Stimulated activated CD8-positive, alpha-beta memory T cell treated with anti-CD3 and anti-CD28 coated beads, Interleukin-7, amount 100 ng/mL, for 1 hour (primary cell): ENCODE measurements at regions not wholly inside any gene's neighbourhood (a gene's known extent, or its start where the extent isn't known, plus 50 kb on each side); places are given as distances from the start of the nearest gene placed in this dataset.

Experiments used
- DNase-seq, 2 donors: peaks; one replicate each; pipeline ENCODE4 v3.0.0-alpha.2; 2020; ENCODE audit warnings: low read depth in 2 of 2

GRCh38 chr21:38556390-38556789 lies 58.1 kb upstream of the ERG start:
- DNase-seq, result no peak

DNA sequence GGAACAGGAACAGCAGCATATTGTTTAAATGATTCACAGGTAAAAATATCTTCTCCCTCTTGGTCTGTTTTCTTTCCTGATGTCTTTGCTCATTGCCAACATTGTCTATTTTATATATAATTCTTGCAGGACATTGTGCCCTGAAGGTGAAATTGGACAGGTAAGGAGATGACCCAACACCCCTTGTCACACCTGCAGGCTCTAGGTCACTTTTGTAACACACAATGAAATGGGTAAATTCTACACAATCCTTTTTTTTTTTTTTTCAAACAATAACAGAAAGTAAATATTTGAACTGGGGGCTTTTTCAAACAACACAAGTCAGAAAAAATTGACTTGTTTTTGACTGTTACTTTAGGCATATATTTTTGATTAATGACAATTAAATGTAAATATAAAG lies 62.9 kb upstream of the ERG start:
- no peak for DNase-seq

DNA sequence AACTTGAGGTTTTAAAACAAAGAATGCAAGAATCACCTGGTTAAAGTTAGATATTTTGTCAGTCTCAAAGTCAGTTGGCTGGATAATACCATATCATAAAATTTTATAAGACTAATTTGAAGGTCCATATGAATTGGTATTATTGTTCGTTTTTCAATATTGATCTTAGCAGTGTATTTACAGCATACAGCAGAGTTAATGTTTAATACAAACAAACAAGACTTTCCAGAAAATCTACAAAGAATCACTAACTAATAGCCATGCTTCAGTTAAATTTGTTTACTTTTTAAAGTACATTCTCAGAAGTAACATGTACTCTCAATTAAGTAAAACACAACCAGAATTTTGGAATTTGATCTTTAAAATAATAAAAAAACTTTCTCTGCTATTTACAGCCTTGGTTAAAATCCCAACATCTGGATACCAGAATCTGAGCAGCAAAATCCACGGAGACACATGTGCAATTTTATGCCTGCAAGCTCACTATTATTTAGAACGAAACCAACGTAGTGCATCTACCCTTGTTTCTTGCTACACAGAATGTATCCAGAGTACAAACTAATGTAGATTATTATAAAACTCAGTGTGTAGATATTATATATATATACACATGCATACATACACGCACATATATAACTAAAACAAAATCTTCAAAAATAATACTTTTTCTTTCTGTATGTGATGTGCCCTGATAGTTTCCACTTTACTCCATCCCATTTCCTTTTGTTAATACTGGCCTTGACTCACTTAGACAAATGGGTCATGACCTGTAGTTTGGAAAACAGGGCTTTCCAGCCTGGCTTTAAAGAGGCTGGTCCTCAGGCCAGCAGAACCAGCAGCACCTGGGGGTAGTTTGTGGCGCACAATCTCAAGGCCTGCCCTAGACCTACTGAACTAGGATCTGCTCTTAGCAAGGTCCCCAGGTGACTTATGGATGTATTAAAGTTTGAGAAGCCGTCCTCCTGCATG lies 63.6 kb upstream of the ERG start:
- DNase-seq, result no peak

GRCh38 chr21:38567335-38567969 lies 69.2 kb upstream of the ERG start:
- DNase-seq, result no peak

DNA sequence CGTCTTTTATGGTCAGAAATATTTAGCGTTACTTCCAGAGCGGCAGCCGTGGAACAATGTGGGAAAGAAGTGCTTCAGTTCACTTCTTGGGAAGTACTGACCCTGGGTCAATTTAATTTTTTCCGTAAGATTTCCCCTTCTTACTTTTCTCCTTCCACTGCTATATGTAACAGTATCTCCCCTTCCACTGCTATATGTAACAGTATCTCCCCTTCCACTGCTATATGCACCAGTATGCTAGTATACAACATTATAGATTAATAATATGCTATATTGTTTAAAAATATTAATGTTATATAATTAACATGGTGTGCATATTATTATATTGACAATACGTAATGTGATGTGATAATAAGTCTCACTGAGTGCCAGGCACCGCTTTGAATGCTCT lies 69.7 kb upstream of the ERG start:
- DNase-seq, result no peak

DNA sequence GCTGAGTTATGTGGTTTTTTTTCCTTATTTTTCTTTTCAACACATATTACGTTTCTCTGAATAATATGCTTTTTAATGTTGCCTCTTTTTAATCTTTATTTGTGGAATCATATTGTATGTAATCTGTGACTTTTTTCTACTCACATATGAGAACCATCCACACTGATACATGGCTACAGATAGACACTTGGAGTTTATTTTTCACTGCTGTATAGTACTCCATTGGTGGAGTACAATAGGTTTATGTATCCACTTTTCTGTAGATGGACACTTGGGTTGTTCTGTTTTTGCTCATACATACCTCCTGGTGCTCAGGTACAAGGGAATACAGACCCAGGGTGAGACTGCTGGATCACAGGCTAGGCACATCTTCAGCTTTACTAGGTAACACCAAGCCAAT lies 71.5 kb upstream of the ERG start:
- no peak for DNase-seq

- no peak for DNase-seq
Measured at GRCh38 chr21:38570596-38570995, 72.3 kb upstream of the ERG start.

DNA sequence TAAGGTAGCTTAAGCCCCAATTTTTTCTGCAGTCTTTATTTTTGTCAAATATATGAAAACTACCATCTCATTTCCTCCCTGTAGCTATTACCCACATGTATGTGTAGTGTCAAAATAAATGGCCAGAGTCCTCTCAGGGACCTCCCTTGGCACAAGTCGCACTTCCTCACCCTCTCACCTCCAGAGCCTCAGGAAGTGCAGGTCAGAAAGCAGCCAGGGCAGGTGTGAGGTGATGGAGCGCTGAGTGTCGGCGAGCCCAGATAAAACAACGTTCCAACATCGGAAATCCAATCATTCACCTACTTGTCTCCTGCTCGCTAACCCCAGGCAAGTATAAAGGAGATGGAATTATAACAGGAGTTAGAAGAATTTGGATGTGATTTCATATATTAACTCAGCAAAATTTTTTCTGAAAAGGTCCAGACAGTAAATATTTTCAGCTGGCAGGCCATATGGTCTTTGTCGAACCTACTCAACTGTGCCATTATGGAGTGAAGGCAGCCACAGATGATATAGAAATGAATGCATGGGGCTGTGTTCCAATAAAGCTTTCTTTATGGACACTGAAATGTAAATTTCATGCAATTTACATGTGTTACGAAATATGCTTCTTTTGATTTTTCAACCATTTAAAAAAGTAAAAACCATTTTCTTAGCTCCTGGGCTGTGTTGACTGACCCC lies 76.8 kb upstream of the ERG start:
- no peak for DNase-seq

- DNase-seq, result no peak
Measured at GRCh38 chr21:38577887-38578286, 79.6 kb upstream of the ERG start.

DNA sequence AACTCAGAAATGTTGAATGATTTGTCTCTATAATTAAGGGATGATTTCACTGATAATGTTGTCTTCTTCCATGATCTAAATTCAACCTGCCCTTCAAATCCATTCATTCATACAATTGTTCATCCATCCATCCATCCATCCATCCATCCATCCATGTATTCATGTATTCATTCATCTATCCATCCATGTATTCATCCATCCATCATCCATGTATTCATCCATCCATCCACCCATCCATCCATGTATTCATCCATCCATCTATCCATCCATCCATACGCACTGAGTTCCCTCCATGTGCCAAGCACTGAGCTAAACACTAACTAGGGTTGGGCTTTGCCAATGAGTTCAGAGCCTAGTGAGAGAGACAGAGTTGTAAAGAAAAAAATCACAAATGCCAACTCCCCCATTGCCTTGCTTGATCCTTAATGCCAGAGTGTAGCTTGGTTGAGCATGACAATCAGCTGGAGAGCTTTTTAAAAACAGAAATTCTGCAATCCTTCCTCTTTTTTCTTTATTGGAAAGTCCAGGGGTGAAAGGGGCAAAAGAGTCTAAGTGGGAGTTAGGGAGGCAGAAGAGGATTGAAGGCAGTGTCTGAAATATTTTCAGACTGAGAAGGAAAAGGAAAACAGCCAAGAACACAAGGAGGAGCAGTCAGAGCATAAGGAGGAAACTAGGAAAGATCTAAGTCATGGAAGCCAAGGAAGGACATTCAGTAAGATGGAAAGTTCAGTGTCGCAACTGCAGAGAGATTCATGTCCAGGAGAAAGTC lies 92.4 kb upstream of the ERG start:
- DNase-seq, result no peak

DNA sequence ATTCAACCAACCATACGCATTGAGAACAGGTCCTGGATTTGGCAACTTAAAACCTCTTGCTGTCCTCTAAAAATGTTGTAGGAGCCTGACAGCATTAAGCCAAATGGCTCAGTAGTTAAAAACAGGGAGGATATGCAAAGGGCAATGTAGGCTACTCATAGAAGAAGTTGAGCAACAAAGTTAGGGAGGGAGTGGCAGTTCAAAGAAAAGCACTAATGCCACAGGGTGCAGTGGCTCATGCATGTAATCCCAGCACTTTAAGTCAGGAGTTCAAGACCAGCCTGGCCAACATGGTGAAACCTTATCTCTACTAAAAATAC lies 92.9 kb upstream of the ERG start:
- DNase-seq, result no peak

DNA sequence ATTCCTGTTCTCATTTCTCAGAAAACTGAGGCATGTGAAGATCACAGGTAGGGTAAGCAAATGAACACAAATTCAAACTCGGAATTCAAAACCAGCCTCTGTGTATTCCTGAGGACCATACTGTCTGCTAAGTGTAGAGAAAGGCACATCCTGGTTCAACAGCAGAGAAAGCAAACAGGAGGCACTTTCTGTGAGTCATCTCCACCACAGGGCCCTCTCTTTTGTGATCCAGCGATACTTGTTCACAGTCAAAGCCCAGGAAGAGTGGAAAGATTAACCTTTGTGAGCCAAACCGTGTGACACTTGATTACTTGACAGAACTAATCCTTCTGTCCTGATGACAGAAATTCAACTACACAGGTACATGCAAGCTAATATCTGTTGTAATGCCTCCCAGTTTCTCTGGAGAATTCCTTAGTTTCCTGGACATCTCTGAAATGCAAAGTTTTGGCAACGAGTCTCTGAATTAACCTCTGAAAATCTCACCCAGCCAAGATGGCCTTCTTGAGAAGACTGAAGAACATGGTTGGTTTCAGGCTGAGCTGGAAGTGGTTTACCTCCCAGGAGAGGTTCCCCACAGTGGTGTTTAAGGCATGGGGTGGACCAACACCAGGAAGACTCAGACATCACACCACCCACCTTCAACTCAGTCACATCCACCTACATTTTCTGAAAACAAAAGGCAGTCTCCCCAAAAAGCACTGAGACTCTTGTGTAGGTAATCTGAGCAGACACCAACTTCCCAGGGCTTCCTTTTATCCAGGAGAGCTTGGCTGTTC lies 98.2 kb upstream of the ERG start:
- DNase-seq, result no peak

DNA sequence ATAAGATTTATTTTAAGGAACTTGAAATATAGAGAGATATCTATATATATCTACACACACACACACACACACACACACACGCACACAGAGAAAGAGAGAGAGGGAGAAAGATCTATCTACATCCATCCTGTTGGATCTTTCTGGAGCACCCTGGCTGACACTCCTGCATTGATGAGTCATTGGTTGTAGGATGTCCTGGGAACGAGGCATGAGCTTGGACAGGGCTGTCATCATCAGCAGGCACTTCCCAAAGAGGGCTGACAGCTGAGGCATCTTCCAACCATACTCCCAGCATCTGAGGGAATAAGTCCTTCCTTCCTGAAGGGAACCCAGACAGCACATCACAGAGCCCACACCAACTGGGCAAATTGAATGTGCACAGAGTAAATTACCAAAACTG lies 99.1 kb upstream of the ERG start:
- DNase-seq, result no peak

DNA sequence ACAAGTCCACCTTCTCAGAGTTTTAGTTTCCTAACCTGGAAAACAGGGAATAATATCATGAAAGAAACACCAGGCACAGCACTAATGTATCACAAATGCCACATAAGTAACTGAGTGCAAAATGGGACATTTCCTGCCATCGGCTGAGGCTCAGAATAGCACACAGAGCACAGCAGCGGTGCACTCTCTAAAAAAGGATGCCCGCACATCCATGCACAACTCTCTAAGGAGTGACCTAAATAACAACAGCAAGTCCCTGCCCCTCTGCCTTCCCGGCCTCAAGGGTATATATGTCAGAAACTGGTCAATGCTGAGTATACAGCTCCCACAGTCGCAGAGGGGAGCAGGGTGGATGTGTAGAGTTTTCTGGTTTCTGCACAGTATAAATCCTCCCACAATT lies 100.1 kb upstream of the ERG start:
- no peak for DNase-seq

GRCh38 chr21:38599381-38599975 lies 101.2 kb upstream of the ERG start:
- no peak for DNase-seq

- no peak for DNase-seq
Measured at GRCh38 chr21:38600106-38600505, 101.8 kb upstream of the ERG start.

GRCh38 chr21:38605236-38605635 lies 107.0 kb upstream of the ERG start:
- DNase-seq, result no peak

DNA sequence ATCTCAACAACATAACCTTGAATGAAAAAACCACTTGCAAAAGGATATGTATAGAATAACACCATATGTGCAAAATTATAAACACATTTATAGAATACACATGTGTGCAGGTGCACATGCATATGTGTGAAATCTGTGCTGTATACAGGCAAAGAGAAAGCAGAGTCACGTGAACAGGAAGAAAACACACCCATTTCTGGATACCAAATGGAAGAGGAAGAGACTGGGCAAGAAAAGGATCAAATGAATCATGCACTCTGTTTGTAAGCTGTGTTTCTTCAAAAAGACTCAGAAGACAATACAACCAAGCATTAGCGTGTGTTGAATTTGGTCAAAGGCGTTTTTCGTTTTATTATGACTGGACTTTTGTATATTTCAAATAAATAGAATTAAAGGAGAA lies 111.3 kb upstream of the ERG start:
- no peak for DNase-seq

GRCh38 chr21:38610623-38611251 lies 112.5 kb upstream of the ERG start:
- DNase-seq, result no peak

DNA sequence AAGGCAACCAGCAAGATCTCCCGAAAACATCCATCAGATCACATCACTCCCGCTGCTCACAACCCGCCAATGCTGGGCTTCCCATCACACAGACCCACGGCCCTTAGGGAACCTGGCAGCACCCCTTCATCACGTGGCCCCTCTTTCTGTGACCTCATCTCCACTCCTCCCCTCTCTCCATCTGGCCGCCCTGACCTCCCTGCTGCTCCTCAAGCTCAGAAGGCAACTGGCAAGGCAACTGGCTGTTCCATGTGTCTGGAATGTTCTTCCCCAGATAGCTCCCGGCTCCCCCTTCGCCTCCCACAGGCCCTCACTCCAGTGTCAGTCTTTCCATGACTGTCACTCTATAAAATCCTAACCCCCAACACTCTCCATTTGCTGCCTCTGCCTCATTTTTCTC lies 113.0 kb upstream of the ERG start:
- DNase-seq, result no peak

DNA sequence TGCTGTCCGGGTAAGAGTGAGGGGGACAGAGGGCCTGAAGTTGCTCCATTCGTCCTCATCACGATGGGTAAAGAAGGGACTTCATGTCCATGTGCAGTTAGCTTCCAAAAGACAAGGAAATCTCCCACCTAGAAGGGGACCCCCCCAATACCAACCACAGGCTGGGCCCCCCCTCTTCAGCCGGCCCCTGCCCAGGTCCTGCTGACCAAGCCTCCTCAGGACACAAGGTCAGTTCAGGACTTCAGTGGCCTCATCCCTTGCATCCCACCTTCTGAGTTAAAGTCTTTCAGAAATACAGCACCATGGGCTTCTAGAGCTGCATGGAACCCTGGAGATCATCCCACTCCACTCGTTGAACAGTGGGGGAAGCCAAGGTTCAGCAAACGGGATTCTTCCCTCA lies 115.4 kb upstream of the ERG start:
- DNase-seq, result no peak
